ENCODE measurements at regions not wholly inside any gene's neighbourhood (a gene's known extent, or its start where the extent isn't known, plus 50 kb on each side); places are given as distances from the start of the nearest gene placed in this dataset.

GRCh38 chr13:54367639-54368271, 1339.1 kb downstream of the OLFM4 start:
- no peak for TF ChIP-seq CTCF (IDR thresholded peaks at IDR 0.05; ENCODE audit: low read depth, low read length, missing control alignments)
- no peak for DNase-seq (ENCODE audit: low read depth)
- no peak overlapping the region for H3K4me3 ChIP-seq (ENCODE audit: low read depth, low read length)
- in situ Hi-C loops (cut with HindIII; ENCODE audit: low sequenced_read_pairs), result no loop called here

- TF ChIP-seq CTCF (IDR thresholded peaks at IDR 0.05; ENCODE audit: low read depth, low read length, missing control alignments), result no peak
- H3K4me3 ChIP-seq (ENCODE audit: low read depth, low read length), result no peak overlapping the region
- DNase-seq (ENCODE audit: low read depth), result no peak
- in situ Hi-C loops (cut with HindIII; ENCODE audit: low sequenced_read_pairs), result no loop called here
Observed at GRCh38 chr13:54368387-54368786, 1339.8 kb downstream of the OLFM4 start.

GRCh38 chr13:54373211-54373610, 1344.6 kb downstream of the OLFM4 start:
- DNase-seq (ENCODE audit: low read depth), result no peak
- no peak for TF ChIP-seq CTCF (IDR thresholded peaks at IDR 0.05; ENCODE audit: low read depth, low read length, missing control alignments)
- in situ Hi-C loops (cut with HindIII; ENCODE audit: low sequenced_read_pairs), result no loop called here
- no peak overlapping the region for H3K4me3 ChIP-seq (ENCODE audit: low read depth, low read length)

- in situ Hi-C loops (cut with HindIII; ENCODE audit: low sequenced_read_pairs), result no loop called here
- no peak for TF ChIP-seq CTCF (IDR thresholded peaks at IDR 0.05; ENCODE audit: low read depth, low read length, missing control alignments)
Observed at GRCh38 chr13:54379461-54379860, 1350.8 kb downstream of the OLFM4 start.

GRCh38 chr13:54383604-54384003, 1355.0 kb downstream of the OLFM4 start:
- DNase-seq (ENCODE audit: low read depth), result no peak
- no peak overlapping the region for H3K4me3 ChIP-seq (ENCODE audit: low read depth, low read length)
- in situ Hi-C loops (cut with HindIII; ENCODE audit: low sequenced_read_pairs), result no loop called here
- TF ChIP-seq CTCF (IDR thresholded peaks at IDR 0.05; ENCODE audit: low read depth, low read length, missing control alignments), result no peak

More at GRCh38 chr13:54379461-54379860, 1350.8 kb downstream of the OLFM4 start:
- no peak for DNase-seq (ENCODE audit: low read depth)
- no peak overlapping the region for H3K4me3 ChIP-seq (ENCODE audit: low read depth, low read length)

- H3K4me3 ChIP-seq (ENCODE audit: low read depth, low read length), result no peak overlapping the region
- no peak for DNase-seq (ENCODE audit: low read depth)
- TF ChIP-seq CTCF (IDR thresholded peaks at IDR 0.05; ENCODE audit: low read depth, low read length, missing control alignments), result no peak
- in situ Hi-C loops (cut with HindIII; ENCODE audit: low sequenced_read_pairs), result no loop called here
Observed at GRCh38 chr13:54387625-54388024, 1359.0 kb downstream of the OLFM4 start.
